GM13976 (cell line): ENCODE measurements at regions not wholly inside any gene's neighbourhood (a gene's known extent, or its start where the extent isn't known, plus 50 kb on each side); places are given as distances from the start of the nearest gene placed in this dataset.
"Not testable (repeated sequence)": the region's sequence is repeated elsewhere in the genome, so short reads cannot be mapped to it uniquely, and the experiment has no call there.

Experiments
- DNase-seq: peaks from one replicate; pipeline ENCODE4 v3.0.0; 2012; ENCODE audit warnings: low spot score
- CTCF ChIP-seq: IDR thresholded peaks from 2 replicates; pipeline ENCODE4 v1.5.1; 2012; ENCODE audit warnings: borderline replicate concordance, mild to moderate bottlenecking; ENCODE audit not compliant: insufficient read depth; ENCODE audit errors: extremely low read depth, missing control alignments, control extremely low read depth
- in situ Hi-C: fragments of 300-500 bp; cut with MboI; formaldehyde crosslinking; loops from one replicate; pipeline ENCODE4 v1.12.0; 2022; ENCODE audit warnings: low sequenced_read_pairs, mixed read lengths, inconsistent platforms; ENCODE audit not compliant: unreplicated experiment

- in situ Hi-C loops = no loop called here
- no peak for TF ChIP-seq CTCF
Observed at GRCh38 chr4:42781315-42781714, 111.2 kb upstream of the GRXCR1 start.

GRCh38 chr4:42778349-42778748, 114.2 kb upstream of the GRXCR1 start:
- TF ChIP-seq CTCF = no peak
- in situ Hi-C loops = no loop called here

More at GRCh38 chr4:42781315-42781714, 111.2 kb upstream of the GRXCR1 start:
- DNase-seq = no peak

GRCh38 chr4:42768125-42768748, 111.3 kb upstream of the ATP8A1 start:
- in situ Hi-C loops = no loop called here
- no peak for TF ChIP-seq CTCF
- DNase-seq = no peak

More at GRCh38 chr4:42778349-42778748, 114.2 kb upstream of the GRXCR1 start:
- DNase-seq = no peak

GRCh38 chr4:42767669-42768068, 110.8 kb upstream of the ATP8A1 start:
- in situ Hi-C loops = no loop called here

GRCh38 chr4:42761804-42762203, 104.9 kb upstream of the ATP8A1 start:
- TF ChIP-seq CTCF = no peak
- in situ Hi-C loops = no loop called here
- DNase-seq = no peak

More at GRCh38 chr4:42767669-42768068, 110.8 kb upstream of the ATP8A1 start:
- TF ChIP-seq CTCF = no peak
- DNase-seq = no peak

GRCh38 chr4:42754965-42755364, 98.1 kb upstream of the ATP8A1 start:
- DNase-seq, in situ Hi-C loops: not testable (repeated sequence)

GRCh38 chr4:42751587-42751986, 94.7 kb upstream of the ATP8A1 start:
- in situ Hi-C loops = no loop called here
- no peak for TF ChIP-seq CTCF
- no peak for DNase-seq
